ENCODE measurements at regions not wholly inside any gene's neighbourhood (a gene's known extent, or its start where the extent isn't known, plus 50 kb on each side); places are given as distances from the start of the nearest gene placed in this dataset.

DNA sequence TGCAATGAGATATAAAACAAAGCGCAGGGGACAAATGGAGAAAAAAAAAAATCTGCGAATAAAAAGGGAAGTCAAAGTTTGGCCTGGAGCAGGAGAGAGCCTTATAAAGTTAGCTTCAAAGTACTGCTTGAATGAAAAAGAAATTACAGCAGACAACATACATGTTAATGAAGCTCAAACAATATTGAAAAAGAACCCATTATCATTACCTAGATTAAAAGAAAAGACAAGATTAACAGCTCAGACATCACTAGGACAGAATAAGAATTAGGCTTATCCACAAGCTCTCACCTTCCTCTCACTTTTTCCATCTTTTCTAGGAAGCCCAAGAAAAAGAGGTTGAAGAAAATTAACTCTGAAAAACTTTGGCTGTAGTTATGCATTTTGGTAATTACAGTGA lies 503.5 kb downstream of the ETNK1 start:
- 54% methylated on average over 2 of the region's 2 CpGs for WGBS
- DNase-seq (ENCODE audit: low spot score), result no peak
- Histone ChIP-seq H3K27ac (ENCODE audit: low read depth in 1 of 2, low read length in 2 of 2) (no peak overlapping the region), H3K27me3 (ENCODE audit: control insufficient read depth in 4 of 4, insufficient read depth in 4 of 4, low read length in 3 of 4) (no peaks in the 10 kb centered on the region), H3K36me3 (ENCODE audit: control insufficient read depth in 4 of 4, insufficient read depth in 3 of 4, low read depth in 1 of 4, low read length in 3 of 4) (no peaks in the 10 kb centered on the region), H3K4me3 (ENCODE audit: low read depth in 1 of 3, low read length in 3 of 3) (no peak overlapping the region), H3K4me1 (ENCODE audit: control insufficient read depth in 4 of 4, insufficient read depth in 4 of 4, low read length in 3 of 4) (no peaks in the 10 kb centered on the region), H3K9ac (ENCODE audit: low read depth in 1 of 2, low read length in 2 of 2) (no peak overlapping the region), H3K9me3 (ENCODE audit: control insufficient read depth in 4 of 4, low read length in 3 of 4) (no peaks in the 10 kb centered on the region)
- TF ChIP-seq TAF1 (conservative IDR thresholded peaks at IDR 0.05) (no peak), FOXA1 (IDR thresholded peaks at IDR 0.05) (no peak)

DNA sequence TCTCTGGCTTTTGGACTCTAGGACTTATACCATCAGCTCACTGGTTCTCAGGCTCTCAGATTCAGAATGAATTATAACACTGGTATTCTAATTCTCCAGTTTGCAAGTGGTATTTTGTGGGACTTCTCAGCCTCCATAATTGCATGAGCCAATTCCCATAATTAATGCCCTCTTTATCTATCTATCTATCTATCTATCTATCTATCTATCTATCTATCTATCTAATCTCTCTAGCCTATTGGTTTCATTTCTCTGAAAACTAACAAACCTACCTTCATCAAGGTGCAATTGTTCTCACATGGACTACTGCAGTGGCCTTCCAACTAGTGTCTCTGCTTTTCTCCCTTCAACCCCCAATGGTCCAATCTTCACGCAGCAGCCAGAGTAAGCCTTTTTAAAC lies 507.4 kb downstream of the ETNK1 start:
- Histone ChIP-seq H3K4me3 (ENCODE audit: low read depth in 1 of 3, low read length in 3 of 3) (no peak overlapping the region), H3K27me3 (ENCODE audit: control insufficient read depth in 4 of 4, insufficient read depth in 4 of 4, low read length in 3 of 4) (no peaks in the 10 kb centered on the region), H3K9me3 (ENCODE audit: control insufficient read depth in 4 of 4, low read length in 3 of 4) (no peaks in the 10 kb centered on the region), H3K27ac (ENCODE audit: low read depth in 1 of 2, low read length in 2 of 2) (no peak overlapping the region), H3K4me1 (ENCODE audit: control insufficient read depth in 4 of 4, insufficient read depth in 4 of 4, low read length in 3 of 4) (no peaks in the 10 kb centered on the region), H3K36me3 (ENCODE audit: control insufficient read depth in 4 of 4, insufficient read depth in 3 of 4, low read depth in 1 of 4, low read length in 3 of 4) (no peaks in the 10 kb centered on the region), H3K9ac (ENCODE audit: low read depth in 1 of 2, low read length in 2 of 2) (no peak overlapping the region)
- no peak for DNase-seq (ENCODE audit: low spot score)
- WGBS, result 98% methylated on average over 1 of the region's 1 CpG
- TF ChIP-seq RXRA (IDR thresholded peaks at IDR 0.05) (no peak), FOXA1 (IDR thresholded peaks at IDR 0.05) (no peak), SP1 (IDR thresholded peaks at IDR 0.05) (no peak), FOXA2 (IDR thresholded peaks at IDR 0.05) (no peak), HNF4A (conservative IDR thresholded peaks at IDR 0.05) (no peak), YY1 (IDR thresholded peaks at IDR 0.05) (no peak), NR2F2 (IDR thresholded peaks at IDR 0.05) (no peak), HNF4G (IDR thresholded peaks at IDR 0.05) (no peak)
- TF ChIP-seq, protein P1, sequence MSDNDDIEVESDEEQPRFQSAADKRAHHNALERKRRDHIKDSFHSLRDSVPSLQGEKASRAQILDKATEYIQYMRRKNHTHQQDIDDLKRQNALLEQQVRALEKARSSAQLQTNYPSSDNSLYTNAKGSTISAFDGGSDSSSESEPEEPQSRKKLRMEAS (IDR thresholded peaks at IDR 0.05), result no peak
- TF ChIP-seq, protein P2, sequence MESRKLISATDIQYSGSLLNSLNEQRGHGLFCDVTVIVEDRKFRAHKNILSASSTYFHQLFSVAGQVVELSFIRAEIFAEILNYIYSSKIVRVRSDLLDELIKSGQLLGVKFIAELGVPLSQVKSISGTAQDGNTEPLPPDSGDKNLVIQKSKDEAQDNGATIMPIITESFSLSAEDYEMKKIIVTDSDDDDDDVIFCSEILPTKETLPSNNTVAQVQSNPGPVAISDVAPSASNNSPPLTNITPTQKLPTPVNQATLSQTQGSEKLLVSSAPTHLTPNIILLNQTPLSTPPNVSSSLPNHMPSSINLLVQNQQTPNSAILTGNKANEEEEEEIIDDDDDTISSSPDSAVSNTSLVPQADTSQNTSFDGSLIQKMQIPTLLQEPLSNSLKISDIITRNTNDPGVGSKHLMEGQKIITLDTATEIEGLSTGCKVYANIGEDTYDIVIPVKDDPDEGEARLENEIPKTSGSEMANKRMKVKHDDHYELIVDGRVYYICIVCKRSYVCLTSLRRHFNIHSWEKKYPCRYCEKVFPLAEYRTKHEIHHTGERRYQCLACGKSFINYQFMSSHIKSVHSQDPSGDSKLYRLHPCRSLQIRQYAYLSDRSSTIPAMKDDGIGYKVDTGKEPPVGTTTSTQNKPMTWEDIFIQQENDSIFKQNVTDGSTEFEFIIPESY (IDR thresholded peaks at IDR 0.05), result no peak
- TF ChIP-seq, protein P3, sequence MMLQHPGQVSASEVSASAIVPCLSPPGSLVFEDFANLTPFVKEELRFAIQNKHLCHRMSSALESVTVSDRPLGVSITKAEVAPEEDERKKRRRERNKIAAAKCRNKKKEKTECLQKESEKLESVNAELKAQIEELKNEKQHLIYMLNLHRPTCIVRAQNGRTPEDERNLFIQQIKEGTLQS (IDR thresholded peaks at IDR 0.05), result no peak

DNA sequence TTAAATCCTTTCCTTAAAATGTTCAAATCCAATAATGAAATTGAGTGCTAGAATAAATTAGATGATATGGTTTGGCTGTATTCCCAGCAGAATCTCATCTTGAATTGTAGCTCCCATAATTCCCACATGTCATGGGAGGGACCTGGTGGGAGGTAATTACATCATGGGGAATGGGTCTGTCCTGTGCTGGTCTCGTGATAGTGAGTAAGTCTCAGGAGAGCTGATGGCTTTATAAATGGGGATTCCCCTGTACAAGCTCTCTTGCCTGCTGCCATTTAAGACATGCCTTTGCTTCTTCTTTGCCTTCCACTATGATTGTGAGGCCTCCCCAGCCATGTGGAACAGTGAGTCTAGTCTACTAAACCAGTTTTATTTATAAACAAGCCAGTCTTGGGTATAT lies 508.5 kb downstream of the ETNK1 start:
- H3K27me3 ChIP-seq (ENCODE audit: control insufficient read depth in 4 of 4, insufficient read depth in 4 of 4, low read length in 3 of 4), result no peaks in the 10 kb centered on the region
- no peaks in the 10 kb centered on the region for H3K36me3 ChIP-seq (ENCODE audit: control insufficient read depth in 4 of 4, insufficient read depth in 3 of 4, low read depth in 1 of 4, low read length in 3 of 4)
- H3K27ac ChIP-seq (ENCODE audit: low read depth in 1 of 2, low read length in 2 of 2), result no peak overlapping the region
- H3K4me3 ChIP-seq (ENCODE audit: low read depth in 1 of 3, low read length in 3 of 3), result no peak overlapping the region
- H3K4me1 ChIP-seq (ENCODE audit: control insufficient read depth in 4 of 4, insufficient read depth in 4 of 4, low read length in 3 of 4), result no peaks in the 10 kb centered on the region
- no peaks in the 10 kb centered on the region for H3K9me3 ChIP-seq (ENCODE audit: control insufficient read depth in 4 of 4, low read length in 3 of 4)
- 90% methylated on average over 1 of the region's 1 CpG for WGBS
- DNase-seq (ENCODE audit: low spot score), result no peak
- no peak overlapping the region for H3K9ac ChIP-seq (ENCODE audit: low read depth in 1 of 2, low read length in 2 of 2)
- no peak for TF ChIP-seq HNF4A (conservative IDR thresholded peaks at IDR 0.05)
- TF ChIP-seq GABPA (IDR thresholded peaks at IDR 0.05 in 1 of 2, conservative IDR thresholded peaks at IDR 0.05 in 1 of 2), result no peak
- no peak for TF ChIP-seq NR2F2 (IDR thresholded peaks at IDR 0.05)
- TF ChIP-seq SP1 (IDR thresholded peaks at IDR 0.05), result no peak
- TF ChIP-seq FOXA2 (IDR thresholded peaks at IDR 0.05), result no peak
- TF ChIP-seq, protein P3 (IDR thresholded peaks at IDR 0.05), result no peak
- TF ChIP-seq EGR1 (IDR thresholded peaks at IDR 0.05; ENCODE audit: low read depth in 2 of 2), result no peak
- no peak for TF ChIP-seq HNF4G (IDR thresholded peaks at IDR 0.05)
- no peak for TF ChIP-seq FOXA1 (IDR thresholded peaks at IDR 0.05)
- TF ChIP-seq, protein P4, sequence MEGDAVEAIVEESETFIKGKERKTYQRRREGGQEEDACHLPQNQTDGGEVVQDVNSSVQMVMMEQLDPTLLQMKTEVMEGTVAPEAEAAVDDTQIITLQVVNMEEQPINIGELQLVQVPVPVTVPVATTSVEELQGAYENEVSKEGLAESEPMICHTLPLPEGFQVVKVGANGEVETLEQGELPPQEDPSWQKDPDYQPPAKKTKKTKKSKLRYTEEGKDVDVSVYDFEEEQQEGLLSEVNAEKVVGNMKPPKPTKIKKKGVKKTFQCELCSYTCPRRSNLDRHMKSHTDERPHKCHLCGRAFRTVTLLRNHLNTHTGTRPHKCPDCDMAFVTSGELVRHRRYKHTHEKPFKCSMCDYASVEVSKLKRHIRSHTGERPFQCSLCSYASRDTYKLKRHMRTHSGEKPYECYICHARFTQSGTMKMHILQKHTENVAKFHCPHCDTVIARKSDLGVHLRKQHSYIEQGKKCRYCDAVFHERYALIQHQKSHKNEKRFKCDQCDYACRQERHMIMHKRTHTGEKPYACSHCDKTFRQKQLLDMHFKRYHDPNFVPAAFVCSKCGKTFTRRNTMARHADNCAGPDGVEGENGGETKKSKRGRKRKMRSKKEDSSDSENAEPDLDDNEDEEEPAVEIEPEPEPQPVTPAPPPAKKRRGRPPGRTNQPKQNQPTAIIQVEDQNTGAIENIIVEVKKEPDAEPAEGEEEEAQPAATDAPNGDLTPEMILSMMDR (IDR thresholded peaks at IDR 0.05; ENCODE audit: low read depth, low read length, missing input control), result no peak
- TF ChIP-seq JUND (IDR thresholded peaks at IDR 0.05), result no peak
- TF ChIP-seq RXRA (IDR thresholded peaks at IDR 0.05), result no peak
- TF ChIP-seq YY1 (IDR thresholded peaks at IDR 0.05), result no peak
- TF ChIP-seq, protein P1 (IDR thresholded peaks at IDR 0.05), result no peak
- no peak for TF ChIP-seq RAD21 (IDR thresholded peaks at IDR 0.05)
- no peak for TF ChIP-seq TAF1 (conservative IDR thresholded peaks at IDR 0.05)
- TF ChIP-seq, protein P5, sequence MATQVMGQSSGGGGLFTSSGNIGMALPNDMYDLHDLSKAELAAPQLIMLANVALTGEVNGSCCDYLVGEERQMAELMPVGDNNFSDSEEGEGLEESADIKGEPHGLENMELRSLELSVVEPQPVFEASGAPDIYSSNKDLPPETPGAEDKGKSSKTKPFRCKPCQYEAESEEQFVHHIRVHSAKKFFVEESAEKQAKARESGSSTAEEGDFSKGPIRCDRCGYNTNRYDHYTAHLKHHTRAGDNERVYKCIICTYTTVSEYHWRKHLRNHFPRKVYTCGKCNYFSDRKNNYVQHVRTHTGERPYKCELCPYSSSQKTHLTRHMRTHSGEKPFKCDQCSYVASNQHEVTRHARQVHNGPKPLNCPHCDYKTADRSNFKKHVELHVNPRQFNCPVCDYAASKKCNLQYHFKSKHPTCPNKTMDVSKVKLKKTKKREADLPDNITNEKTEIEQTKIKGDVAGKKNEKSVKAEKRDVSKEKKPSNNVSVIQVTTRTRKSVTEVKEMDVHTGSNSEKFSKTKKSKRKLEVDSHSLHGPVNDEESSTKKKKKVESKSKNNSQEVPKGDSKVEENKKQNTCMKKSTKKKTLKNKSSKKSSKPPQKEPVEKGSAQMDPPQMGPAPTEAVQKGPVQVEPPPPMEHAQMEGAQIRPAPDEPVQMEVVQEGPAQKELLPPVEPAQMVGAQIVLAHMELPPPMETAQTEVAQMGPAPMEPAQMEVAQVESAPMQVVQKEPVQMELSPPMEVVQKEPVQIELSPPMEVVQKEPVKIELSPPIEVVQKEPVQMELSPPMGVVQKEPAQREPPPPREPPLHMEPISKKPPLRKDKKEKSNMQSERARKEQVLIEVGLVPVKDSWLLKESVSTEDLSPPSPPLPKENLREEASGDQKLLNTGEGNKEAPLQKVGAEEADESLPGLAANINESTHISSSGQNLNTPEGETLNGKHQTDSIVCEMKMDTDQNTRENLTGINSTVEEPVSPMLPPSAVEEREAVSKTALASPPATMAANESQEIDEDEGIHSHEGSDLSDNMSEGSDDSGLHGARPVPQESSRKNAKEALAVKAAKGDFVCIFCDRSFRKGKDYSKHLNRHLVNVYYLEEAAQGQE (IDR thresholded peaks at IDR 0.05), result no peak

Data from liver (tissue), 8 donors.